PFSK-1 (cell line): ENCODE measurements at regions not wholly inside any gene's neighbourhood (a gene's known extent, or its start where the extent isn't known, plus 50 kb on each side); places are given as distances from the start of the nearest gene placed in this dataset.

ENCODE experiments used
- POLR2AphosphoS5 ChIP-seq: IDR thresholded peaks from 2 replicates; pipeline ENCODE4 v1.6.1; 2012; ENCODE audit warnings: low read depth, mild to moderate bottlenecking, control low read depth, low read length, moderate library complexity
- SIN3A ChIP-seq: IDR thresholded peaks from 2 replicates; pipeline ENCODE4 v1.6.1; 2012; ENCODE audit warnings: mild to moderate bottlenecking, low read length, moderate library complexity, borderline replicate concordance; ENCODE audit not compliant: insufficient read depth

DNA sequence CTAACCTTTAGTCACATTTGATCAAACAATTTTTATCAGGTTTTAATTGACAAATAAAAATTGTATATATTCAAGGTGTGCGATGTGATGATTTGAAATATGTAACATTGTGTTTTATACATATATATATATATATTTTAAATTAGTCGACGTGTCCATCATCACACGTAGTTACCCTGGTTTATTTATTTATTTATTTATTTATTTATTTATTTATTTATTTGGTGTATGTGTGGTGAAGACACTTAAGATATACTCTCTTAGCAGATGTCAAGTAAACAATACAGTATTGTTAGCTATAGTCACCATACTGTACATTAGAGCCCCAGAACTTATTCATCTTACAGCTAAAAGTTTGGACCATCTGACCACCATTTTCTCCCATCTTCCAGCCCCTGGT, 224.9 kb upstream of the HHIP start:
- no peak for TF ChIP-seq POLR2AphosphoS5
- TF ChIP-seq SIN3A = no peak
